Choroid plexus epithelial cell (primary cell): ENCODE measurements at regions not wholly inside any gene's neighbourhood (a gene's known extent, or its start where the extent isn't known, plus 50 kb on each side); places are given as distances from the start of the nearest gene placed in this dataset.
"Not testable (repeated sequence)": the region's sequence is repeated elsewhere in the genome, so short reads cannot be mapped to it uniquely, and the experiment has no call there.

Source experiments
- DNase-seq: peaks from one replicate; pipeline ENCODE4 v3.0.0-alpha.2; 2010; ENCODE audit warnings: low read depth
- H3K4me3 ChIP-seq: 2 replicates; pipeline ENCODE4 v1.5.1; 2011; ENCODE audit warnings: low read depth, mild to moderate bottlenecking, control low read depth, low read length, moderate library complexity
- CTCF ChIP-seq: conservative IDR thresholded peaks from 2 replicates; pipeline ENCODE4 v1.5.1; 2011; ENCODE audit warnings: low read depth, mild to moderate bottlenecking, control low read depth, inconsistent platforms, low read length, moderate library complexity

GRCh38 chr4:120555058-120555457 is 367.5 kb downstream of the PRDM5 start:
- DNase-seq, result no peak
- TF ChIP-seq CTCF, result no peak
- no peak overlapping the region for H3K4me3 ChIP-seq

DNA sequence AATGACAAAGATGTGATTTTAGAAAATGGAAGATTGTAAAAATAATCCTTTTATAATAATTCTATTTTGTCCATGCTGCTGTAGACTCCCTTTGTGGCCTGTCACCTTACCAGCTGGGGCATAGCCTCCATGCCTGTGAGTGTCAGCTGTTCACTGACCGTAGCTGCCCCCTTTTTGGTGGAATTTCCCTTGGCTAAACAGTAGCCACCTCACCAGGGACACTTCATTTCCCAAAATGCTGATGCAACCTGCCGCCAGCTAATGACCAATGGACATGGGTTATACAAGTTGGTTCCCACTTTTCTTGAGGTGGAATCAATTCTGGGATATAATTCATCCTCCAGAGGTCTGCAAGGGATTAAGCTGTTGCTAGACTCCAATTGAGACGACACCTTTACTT is 368.4 kb downstream of the PRDM5 start:
- no peak for DNase-seq
- no peak for TF ChIP-seq CTCF
- H3K4me3 ChIP-seq, result no peak overlapping the region

DNA sequence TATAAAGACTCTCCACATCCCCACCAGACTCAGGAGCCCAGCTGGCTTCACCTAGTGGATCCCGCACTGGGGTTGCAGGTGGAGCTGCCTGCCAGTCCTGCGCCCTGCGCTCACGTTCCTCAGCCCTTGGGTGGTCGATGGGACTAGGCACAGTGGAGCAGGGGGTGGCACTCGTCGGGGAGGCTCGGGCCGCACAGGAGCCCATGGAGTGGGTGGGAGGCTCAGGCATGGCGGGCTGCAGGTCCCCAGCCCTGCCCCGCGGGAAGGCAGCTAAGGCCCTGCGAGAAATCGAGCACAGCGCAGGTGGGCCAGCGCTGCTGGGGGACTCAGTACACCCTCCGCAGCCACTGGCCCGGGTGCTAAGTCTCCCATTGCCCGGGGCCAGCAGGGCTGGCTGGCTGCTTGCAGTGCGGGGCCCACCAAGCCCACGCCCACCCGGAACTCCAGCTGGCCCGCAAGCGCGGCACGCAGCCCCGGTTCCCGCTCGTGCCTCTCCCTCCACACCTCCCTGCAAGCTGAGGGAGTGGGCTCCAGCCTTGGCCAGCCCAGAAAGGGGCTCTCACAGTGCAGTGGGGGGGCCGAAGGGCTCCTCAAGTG is 371.8 kb downstream of the PRDM5 start:
- H3K4me3 ChIP-seq, DNase-seq: not testable (repeated sequence)

- no peak for DNase-seq
- H3K4me3 ChIP-seq, result no peak overlapping the region
- no peak for TF ChIP-seq CTCF
These were observed 373.4 kb downstream of the PRDM5 start for GRCh38 chr4:120549011-120549570.

- no peak for TF ChIP-seq CTCF
- DNase-seq, result no peak
- no peak overlapping the region for H3K4me3 ChIP-seq
These were observed 377.1 kb downstream of the PRDM5 start for GRCh38 chr4:120545391-120545790.

DNA sequence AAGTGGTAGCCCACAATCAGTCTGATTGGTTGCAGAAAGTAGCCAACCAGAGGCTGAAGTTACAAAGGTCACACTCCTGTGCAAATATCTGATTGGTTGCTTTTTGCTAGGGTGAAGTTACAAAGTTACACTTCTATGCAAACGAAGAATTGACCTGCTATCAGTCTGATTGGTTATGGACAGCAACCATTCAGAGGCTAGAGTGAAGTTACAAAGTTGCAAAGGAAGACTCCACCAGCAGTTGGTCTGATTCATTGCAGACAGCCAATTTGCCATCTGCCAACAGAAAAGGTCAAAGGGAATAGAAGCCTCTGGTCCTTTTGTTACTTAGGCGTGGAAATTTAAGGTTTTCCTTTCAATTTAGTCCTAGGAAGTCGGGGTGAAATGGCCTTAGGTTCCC is 377.7 kb downstream of the PRDM5 start:
- no peak overlapping the region for H3K4me3 ChIP-seq
- TF ChIP-seq CTCF, result no peak
- no peak for DNase-seq

GRCh38 chr4:120540625-120541024 is 381.9 kb downstream of the PRDM5 start:
- no peak overlapping the region for H3K4me3 ChIP-seq
- DNase-seq, result no peak
- no peak for TF ChIP-seq CTCF

GRCh38 chr4:120536884-120537283 is 385.6 kb downstream of the PRDM5 start:
- H3K4me3 ChIP-seq, result no peak overlapping the region
- no peak for TF ChIP-seq CTCF
- DNase-seq, result no peak
